Left renal cortex interstitium (tissue), 4 donors: ENCODE measurements at regions not wholly inside any gene's neighbourhood (a gene's known extent, or its start where the extent isn't known, plus 50 kb on each side); places are given as distances from the start of the nearest gene placed in this dataset.
"Not testable (repeated sequence)": the region's sequence is repeated elsewhere in the genome, so short reads cannot be mapped to it uniquely, and the experiment has no call there.

Experiments
- DNase-seq, 4 donors: peaks; one replicate each; pipeline ENCODE4 v3.0.0-alpha.2; 2013; ENCODE audit warnings: low read depth in 4 of 4, low spot score in 2 of 4, missing footprints in 1 of 4

DNA sequence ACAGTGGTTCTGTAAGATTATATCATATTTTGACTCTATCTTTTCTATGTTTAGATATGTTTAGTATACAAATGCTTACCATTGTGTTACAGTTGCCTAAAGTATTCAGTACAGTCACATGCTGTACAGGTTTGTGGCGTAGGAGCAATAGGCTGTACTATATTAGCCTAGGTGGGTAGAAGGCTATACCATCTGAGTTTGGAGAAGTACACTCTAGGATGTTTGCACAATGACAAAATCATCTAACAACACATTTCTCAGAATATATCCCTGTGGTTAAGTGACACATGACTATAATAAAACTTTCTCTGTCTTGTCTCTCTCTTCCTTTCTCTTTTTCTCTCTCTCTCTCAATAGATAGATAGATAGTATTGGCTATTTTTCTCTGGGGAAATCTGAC lies 1053.1 kb downstream of the STIM2 start:
- no peak for DNase-seq

GRCh38 chr4:27915822-27916221 lies 1055.2 kb downstream of the STIM2 start:
- DNase-seq: no peak

DNA sequence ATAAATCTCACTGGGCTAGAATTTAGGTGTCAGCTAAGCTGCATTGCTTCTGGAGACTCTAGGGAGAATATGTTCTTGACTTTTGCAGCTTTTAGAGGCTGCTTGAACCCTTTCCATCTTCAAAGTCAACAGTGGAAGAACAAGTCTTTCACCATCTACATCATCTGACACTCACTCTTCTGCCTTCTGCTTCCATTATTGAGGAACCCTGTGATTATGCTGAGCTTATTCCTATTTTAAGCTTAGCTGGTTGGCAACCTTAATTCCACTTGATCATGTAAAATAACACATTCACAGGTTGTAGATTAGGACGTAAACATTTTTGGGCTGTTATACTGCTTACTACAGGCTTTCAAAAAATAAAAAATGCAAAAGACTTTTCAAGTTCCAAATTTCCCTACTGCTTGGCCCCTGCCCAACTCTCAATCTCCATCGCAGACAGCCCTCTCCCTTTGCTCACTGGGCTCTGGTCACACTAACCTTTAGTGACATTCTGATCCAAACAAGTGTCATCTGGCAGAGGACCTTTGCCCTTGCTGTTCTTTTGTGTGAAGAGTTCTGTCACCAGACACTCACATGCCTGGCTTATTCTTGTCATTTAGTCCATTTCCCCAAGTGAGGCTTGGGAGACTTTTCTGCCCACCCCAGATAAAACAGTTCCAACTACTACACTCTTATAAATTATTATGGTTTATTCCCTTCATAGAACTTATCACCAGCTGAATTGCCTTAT lies 1056.0 kb downstream of the STIM2 start:
- no peak for DNase-seq

GRCh38 chr4:27917381-27917780 lies 1056.7 kb downstream of the STIM2 start:
- no peak for DNase-seq

DNA sequence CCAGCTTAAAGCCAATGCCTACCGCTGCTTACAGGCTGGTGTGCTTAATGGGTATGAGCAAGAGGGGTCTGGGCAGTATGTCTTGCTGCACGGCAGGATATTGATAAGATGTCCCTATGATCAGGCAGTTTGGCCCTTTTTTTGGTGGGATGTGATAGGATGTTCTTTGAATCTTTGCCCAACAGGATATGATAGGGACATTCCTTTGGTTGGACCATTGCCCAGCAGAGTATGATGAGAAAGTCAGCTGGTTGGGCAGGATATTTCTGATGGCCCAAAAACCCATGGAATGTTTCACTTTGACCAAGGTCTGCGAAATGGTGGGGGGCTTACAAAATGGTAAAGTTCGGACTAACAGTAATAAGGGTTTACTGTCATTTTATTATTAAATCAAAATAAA lies 1060.6 kb downstream of the STIM2 start:
- no peak for DNase-seq

DNA sequence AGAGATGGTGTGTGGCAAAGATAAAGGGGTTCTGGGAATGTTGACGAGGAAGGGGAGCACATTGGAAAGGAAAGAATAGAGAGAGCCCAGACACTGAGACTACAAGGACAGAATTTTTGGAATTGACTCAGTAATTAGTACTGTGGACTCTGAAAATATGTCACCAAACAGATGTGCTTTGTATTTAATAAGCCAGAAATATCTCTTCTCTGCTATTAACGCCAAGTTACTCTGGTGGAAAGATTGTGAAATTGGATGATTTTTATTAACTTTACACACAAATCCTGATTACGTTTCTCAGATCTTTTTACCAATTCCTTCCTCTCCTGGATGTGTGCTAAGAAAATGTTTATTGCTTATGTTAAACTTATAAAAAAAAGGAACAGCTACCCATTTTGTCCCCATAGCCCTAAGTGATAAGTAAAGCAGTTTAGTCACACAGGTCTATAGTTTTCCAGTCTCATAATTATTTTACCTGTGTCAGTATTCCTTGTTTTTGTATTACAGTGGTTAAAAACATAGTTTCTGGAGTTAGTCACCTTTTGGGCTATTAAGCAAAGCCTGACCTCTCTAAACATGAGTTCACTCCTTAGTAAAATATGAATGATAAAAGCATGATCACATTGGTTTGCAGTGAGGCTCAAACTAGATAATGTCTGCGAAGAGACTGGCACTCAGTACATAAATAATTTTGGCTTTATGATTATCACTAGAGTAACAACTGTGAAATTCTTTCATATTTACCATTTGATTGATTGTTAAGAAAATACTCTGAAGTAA lies 1068.3 kb downstream of the STIM2 start:
- no peak for DNase-seq

GRCh38 chr4:27930291-27930690 lies 1069.7 kb downstream of the STIM2 start:
- no peak for DNase-seq

GRCh38 chr4:27930976-27931375 lies 1070.3 kb downstream of the STIM2 start:
- no peak for DNase-seq

DNA sequence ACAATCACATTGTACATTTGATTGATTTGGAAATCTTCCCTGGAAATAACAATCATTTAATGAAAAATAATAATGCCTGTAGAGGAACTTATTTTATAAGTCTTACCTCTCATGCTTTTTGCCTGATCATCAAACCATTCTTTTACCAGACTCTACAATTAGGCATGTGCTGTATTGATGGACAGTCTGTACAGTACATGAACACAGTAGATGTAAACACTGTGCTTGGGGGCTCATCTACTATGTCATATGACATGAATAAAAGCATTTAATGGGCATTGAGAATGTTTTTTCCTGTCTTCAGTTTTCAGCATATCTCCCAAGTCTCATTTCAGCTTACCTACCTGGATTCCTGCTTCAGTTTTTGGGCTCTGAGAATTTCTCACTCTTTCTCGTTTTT lies 1070.9 kb downstream of the STIM2 start:
- no peak for DNase-seq

- no peak for DNase-seq
Observed at GRCh38 chr4:27934871-27935270, 1074.2 kb downstream of the STIM2 start.

DNA sequence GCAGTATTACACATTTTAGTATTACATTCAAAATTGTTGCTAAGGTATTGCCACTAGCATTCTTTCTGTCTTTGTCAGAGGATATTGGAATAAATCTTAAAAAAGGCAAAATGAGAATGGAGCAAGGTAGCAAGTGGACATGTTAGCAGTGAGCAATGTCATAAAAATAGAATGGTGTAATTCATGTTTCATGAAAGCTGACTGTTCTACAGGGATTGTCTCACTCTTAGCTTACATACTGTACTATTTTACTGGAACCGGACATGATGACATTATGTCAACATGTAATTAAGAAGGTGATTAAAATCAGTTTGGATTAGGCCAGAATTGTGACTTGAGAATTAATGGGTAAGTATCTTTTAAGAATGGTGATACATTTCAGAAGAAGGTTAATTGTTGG lies 1086.2 kb downstream of the STIM2 start:
- no peak for DNase-seq

DNA sequence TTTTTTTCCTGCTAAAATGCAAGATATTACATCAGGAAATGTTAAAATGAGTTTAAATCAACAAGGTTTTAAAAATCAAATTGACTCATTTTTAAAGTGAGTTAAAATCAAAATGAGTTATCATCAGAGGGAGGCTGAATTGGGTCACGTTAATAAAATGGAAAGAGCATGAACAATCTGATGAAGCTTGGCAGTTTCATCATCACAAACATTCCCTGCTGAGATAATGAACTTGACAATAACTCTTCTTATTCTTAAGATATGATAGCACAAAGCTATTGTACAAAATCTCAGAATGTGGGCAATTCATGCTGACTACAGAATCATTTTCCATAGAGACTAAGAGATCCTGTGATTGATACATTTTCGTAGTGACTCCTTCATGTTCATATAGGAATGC lies 1086.7 kb downstream of the STIM2 start:
- no peak for DNase-seq

DNA sequence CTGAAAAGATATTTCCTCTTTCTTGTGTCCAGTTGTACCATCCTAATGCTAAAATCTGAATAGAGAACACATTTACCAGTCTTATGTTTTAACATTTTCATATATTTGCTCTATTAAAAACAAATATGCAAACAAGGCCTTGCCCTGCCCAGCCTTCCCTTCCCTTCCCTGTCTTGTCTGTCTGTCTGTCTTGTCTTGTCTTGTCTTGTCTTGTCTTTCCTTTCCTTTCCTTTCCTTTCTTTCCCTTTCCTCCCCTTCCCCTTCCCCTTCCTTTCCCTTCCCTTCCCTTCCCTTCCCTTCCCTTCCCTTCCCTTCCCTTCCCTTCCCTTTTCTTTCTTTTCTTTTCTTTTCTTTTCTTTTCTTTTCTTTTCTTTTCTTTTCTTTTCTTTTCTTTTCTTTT lies 1103.5 kb downstream of the STIM2 start:
- no peak for DNase-seq

DNA sequence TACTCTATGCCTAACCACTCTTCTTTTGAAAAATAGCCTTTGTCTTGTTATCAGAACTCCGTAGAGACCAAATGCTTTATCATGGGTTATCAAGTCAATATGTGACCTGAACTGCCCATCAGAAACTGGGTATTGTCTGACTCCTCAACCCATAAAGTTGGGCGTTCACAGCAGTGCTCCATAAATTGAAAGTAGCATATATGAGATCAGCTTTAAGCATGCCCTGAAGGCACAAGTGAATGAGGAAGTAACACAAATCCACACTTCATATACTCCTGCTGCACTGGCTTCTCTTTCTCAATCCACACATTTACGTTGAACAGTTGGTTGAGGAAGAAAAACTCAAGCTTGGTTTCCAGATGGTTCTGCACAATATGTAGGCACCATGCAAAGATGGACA lies 1106.0 kb downstream of the STIM2 start:
- DNase-seq: no peak

GRCh38 chr4:27973056-27973455 lies 1112.4 kb downstream of the STIM2 start:
- DNase-seq: no peak

DNA sequence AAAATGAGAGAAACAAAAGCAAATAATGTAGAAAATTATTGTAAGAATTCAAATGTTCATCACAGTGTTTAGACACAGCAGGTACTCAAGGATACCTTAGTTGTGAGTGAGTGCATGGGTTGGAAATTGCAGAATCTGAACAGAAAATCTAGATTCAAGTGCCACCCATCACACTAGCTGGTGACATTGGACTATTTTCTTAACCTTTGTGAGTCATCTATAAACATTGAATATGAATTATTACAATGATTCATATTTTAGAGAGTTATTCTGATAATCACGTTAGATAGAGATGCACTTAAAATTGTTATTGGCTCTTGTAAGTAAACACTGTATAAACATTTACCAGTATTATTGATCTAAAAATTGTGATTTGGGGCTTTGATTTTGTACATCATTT lies 1113.1 kb downstream of the STIM2 start:
- DNase-seq: no peak

- no peak for DNase-seq
Observed at GRCh38 chr4:27974339-27974738, 1113.7 kb downstream of the STIM2 start.

DNA sequence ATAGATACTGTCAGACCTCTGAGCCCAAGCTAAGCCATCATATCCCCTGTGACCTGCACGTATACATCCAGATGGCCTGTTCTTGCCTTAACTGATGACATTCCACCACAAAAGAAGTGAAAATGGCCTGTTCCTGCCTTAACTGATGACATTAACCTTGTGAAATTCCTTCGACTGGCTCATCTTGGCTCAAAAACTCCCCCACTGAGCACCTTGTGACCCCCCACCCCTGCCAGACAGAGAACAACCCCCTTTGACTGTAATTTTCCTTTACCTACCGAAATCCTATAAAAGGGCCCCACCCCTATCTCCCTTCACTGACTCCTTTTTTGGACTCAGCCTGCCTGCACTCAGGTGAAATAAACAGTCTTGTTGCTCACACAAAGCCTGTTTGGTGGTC lies 1114.2 kb downstream of the STIM2 start:
- not testable (repeated sequence) for DNase-seq

GRCh38 chr4:27978427-27979109 lies 1117.9 kb downstream of the STIM2 start:
- DNase-seq: not testable (repeated sequence)

- DNase-seq: no peak
Observed at GRCh38 chr4:27985522-27985921, 1124.9 kb downstream of the STIM2 start.

DNA sequence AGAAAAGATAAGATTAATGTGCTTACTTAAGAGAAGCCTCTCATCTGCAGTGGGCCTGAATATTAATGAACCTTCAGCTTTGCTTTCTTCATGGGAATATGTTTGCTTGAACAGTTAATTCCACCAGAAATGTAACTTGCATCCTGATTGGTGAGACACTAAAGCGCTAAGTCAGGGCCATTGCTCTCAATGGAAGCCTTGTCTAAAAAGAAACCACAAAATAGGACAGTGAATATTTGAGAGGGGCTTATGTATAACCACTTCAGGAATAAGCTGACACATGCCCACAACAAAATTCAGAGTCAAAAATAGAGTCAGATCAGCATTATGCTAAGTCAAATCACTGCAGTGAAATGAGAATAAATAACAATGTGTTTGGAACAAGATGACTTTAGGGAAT lies 1125.8 kb downstream of the STIM2 start:
- DNase-seq: no peak

DNA sequence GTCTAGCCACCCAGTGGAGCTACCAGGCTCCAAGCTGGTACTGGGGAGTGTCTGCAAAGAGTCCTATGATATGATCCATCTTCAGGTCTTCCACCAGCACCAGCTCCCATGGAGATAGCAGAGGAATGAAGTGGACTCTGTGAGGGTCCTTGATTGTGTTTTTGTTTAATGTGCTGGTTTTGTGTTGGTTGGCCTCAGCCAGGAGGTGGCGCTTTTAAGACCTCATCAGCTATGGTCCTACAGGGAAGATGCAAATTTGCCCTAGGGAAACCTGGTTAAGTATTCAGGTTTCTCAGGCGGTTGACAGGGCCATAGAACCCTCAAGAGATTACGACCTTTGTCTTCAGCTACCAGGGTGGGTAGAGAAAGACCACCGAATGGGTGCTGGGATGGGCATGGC lies 1141.1 kb downstream of the STIM2 start:
- DNase-seq: no peak
